Renal cortex interstitium (tissue), 11 donors: ENCODE measurements at regions not wholly inside any gene's neighbourhood (a gene's known extent, or its start where the extent isn't known, plus 50 kb on each side); places are given as distances from the start of the nearest gene placed in this dataset.

ENCODE experiments used
- DNase-seq, 11 donors: peaks; one replicate each; pipeline ENCODE4 v3.0.0-alpha.2; 2013; ENCODE audit warnings: low read depth in 9 of 11, low spot score in 4 of 11; ENCODE audit errors: extremely low read depth in 1 of 11

DNA sequence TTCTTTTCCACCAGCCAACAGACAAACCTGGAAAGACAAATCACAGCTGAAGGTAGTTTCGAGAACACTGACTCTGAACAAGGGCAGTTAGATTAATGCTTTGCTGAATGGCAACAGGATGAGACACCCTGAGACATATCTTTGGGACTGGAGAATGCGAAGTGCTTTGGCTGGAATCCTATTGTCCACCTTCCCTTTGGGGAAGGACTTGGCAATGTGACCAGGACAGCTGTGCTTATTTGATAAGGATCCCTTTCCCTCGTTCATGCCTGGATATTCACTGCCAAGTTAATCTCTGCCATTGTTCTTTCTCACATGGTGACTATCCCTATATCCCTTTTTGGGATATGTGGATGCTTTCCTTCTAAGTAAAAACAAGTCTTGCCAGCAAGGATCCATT, 537.1 kb upstream of the SEL1L start:
- no peak for DNase-seq

DNA sequence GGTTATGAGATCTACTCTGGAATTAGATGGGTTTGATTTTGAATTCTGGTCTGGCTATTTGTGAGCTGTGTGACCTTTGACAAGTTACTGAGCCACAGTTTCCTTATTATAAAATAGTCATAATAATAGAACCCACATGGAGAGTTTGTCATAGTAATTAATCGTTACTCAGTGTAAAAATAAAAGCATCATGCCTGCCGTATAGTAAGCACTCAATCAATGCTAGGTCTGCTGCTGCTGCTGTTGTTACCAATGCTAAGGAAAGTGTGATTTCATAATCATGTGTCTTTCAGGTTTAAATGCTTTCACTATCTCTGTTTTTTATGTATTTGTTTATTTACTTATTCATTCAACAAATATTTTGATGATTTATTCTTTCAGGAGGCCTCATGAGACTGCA, 539.9 kb upstream of the SEL1L start:
- DNase-seq, result no peak

DNA sequence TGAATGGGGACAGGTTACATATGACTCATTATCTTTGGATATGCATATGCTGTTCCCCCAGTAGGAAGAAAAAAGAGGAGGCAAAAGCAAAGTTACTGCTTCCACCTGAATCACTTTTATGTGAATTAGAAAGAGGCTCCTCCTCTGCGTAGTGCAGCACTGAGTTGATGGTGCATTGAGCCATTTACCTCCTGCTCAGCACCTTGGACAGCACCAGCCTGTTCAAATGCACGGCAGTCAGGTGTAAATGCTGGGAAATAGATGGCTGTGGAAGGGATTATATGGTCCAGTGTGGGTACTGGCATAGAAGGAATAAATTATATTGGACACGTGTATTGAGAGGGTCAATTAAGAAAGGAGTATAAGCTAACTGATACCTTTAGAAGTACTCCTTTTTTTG, 541.9 kb upstream of the SEL1L start:
- peak; percentile 25 to 76 (median 65) for DNase-seq

DNA sequence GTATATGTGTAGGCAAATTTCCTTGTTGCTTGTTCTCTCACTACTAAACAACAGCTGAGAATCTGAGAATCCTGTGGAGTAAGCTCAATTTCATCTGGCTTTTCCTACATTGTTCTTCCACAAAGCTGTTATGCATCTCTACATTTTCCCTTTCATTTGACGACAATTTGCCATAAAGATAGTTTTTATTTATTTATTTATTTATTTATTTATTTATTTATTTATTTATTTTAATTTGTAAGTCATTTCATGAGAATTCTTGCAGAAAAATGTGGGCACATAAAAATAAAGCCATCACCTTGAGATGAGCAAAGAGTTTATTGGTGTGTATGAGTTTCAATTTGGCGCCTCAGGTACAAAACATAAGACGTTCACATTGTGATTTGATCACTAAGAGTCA, 545.9 kb upstream of the SEL1L start:
- DNase-seq, result no peak

DNA sequence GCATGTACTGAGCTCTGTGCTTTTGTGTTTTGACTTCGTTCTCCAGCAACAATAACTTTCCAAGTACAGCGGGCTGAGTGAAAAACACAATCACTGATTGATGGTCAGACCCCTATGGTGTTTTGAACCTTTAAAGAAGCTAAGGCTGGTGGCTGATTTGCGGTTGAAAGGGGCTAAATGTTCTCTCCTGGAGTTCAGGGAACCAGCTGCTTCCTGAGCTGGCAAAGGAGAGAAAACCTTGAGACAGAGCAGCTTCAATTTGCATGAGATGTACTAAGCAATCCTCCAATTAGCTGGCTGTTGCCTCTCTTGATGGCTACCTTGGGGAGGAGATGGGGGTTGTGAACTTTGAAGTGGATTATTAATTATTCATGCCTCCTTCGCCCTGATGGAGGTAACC, 546.7 kb upstream of the SEL1L start:
- DNase-seq, result no peak

DNA sequence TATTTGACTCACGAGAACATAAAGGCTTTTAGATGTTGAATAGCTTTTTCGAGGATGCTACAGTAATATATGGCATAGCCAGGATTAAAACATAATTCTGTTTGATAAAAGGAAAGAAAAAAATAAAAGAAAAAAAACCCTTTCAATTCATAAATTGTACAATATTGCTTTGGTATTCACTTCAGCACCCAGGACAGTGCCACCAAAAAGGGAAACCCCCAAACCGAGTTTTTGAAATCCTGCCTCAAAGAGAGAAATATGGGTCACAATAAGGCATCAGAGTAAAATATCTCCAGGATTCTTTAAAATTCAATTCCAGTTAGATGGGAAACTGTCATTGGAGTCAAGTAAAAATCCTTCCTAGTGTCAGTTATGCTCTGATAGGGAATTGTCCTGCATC, 551.2 kb upstream of the SEL1L start:
- no peak for DNase-seq

DNA sequence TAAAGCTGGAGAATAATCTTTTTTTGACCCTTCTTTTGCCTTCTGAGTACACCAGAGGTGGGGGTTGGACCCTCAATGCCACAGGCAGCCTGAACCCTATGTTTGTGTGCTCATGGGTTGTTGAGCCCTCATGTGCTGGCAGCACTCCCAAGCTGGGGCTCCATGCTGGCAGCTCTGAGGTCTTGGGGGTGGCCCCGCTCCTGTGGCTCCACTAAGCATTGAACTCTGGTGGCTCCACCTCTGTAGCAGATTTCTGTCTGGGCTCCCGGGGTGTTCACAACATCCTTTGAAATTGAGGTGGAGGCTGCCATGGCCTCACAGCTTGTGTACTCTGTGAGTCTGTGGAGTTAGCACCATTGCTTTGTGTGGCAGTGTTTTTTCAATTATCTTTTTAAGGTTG, 557.4 kb upstream of the SEL1L start:
- no peak for DNase-seq

DNA sequence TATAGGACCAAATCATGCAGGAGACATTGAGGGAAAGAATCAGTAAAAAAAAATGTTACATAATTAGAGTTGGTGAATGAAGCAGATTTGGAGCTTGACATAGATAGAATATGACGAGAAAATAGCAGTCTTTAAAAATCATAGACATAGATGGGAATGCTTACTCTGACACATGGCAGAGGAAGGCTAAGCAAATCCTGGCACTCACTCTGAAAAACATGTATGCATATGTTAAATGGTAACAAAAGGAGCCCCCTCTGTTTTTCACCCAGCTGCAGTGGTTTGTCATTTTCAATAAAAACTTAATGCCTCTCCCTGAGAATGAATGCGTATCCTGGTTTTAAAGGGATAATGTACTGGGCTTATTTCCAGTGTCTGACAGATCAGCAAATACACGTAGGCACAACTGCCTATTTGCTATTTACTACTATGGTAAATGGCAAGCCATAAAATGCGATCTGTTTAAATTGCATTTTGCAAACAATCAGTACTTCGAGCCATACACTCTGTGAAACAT, 561.2 kb upstream of the SEL1L start:
- no peak for DNase-seq

DNA sequence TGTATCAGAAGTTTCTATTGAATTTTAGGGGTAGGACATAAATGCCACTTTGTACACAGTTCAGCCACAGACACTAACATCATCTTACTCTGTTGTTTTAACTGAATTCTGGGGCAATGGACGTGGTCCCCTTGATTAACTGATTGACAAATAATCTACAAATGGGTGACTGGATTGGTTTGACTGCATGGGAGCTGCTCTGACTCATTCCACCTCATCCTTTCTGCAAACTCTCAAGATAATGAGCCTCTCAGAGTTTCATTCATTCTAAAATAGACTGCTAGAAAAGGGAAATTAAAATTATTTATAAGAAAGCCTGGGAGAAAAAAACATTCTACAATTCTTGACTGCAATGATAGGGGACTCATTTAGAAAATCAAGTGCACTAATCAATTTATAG, 570.4 kb upstream of the SEL1L start:
- no peak for DNase-seq

DNA sequence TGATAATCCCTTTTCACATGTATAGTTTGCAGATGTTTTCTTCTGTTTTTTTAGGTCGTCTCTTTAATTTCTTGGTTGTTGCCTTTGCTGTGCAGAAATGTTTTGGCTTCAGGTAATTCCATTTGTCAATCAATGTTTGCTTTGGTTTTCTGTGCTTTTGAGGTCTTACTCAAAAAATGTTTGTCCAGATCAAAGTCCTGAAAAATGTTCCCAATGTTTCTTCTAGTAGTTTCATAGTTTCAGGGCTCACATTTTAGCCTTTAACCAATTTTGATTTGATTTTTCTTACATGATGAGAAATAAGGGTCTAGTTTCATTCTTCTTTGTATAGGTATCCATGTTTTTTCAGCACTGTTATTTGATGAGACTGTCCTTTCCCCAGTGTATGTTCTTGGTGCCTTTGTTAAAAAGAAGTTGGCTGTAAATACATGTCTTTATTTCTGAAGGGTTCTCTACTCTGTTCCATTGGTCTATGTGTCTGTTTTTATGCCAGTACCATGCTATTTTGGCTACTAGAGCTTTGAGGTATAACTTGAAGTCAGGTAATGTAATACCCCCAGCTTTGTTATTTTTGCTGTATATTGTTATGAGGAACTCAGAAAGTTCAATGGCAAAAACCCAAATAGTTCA, 578.7 kb upstream of the SEL1L start:
- no peak for DNase-seq

DNA sequence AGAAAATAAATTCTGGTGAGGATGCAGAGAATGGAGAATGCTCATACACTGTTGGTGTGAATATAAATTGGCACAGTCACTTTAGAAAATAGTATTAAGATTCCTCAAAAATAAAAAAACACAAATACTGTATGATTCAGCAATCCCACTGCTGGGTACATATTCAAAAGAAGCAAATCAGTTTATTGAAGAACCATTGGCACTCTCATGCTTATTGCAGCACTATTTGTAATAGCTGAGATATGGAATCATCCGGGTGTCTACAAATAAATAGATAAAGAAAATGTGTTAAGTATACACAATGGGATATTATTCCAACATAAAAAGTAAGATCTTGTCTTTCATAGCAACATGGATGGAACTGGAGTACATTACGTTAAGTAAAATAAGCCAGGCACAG, 579.4 kb upstream of the SEL1L start:
- no peak for DNase-seq

DNA sequence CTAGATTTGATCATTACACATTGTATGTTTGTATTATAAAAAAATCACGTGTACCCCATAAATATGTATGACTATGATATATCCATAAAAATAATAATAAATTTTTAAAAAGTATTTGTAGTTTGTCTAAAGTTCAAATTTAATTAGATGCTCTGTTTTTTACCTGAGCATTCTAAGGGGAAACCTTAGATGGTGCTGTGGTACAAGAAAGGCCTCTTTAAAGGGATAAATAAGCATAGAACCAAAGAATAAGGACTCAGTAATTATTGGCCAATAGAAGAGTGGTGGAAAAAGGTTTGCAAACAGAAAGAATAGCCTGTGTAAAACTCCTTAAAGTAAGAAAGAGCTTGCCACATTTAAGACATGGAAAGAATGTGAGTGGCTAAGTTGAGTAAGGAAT, 580.1 kb upstream of the SEL1L start:
- no peak for DNase-seq

DNA sequence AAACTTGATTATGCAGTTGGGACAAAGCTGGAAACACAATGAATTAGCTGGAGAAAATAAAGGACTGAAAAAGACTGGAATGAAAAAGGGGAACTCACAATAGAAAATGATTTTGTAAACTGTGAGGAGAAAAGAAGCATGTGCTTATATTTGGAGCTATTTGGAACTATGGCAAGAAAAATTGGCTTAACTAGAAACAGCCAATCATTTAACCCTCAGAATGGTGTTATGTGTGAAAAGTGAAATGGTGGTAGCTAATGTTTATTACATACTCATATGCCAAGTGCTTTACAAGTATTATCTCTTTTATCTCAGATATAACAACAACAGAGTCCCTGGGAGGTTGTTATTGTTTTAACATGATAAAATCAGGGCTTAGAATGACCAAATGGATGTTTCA, 583.1 kb upstream of the SEL1L start:
- no peak for DNase-seq

DNA sequence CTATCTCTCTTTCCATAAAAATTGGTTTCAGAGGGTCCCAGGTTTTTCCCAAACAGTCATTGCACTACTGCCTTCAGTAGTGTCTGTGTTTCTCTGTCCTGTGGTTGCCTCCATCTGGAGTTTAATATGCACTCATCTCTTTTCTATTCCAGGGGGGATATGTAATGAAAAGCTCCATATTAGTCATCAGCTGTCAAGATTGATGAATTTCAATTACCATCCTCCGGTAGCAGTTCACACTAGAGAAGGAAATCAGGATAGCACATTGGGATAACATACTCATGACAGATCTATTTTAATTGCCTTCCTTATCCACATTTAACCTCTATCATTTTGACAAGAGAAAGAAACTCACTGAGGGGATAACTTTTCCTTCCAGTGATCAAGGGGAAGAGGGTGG, 589.0 kb upstream of the SEL1L start:
- DNase-seq, result no peak

DNA sequence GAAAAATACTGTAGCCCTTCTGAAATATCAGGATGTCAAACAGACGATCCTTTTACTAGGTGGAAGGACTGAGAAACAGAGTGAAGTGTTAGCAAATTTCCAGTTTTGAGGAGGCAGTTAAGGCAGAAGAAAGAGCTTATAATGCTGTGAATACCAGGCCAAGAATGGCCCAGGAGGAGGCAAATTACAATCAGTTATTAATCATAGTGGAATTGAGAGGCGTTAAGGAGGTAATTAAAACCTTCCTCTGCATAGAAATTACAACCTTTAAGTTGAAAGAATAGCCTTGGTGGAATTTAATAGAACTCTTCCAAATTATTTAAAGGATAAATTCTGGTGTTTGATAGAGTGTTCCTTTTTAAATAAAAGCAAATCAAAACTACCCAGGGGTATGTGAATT, 590.9 kb upstream of the SEL1L start:
- DNase-seq, result no peak

DNA sequence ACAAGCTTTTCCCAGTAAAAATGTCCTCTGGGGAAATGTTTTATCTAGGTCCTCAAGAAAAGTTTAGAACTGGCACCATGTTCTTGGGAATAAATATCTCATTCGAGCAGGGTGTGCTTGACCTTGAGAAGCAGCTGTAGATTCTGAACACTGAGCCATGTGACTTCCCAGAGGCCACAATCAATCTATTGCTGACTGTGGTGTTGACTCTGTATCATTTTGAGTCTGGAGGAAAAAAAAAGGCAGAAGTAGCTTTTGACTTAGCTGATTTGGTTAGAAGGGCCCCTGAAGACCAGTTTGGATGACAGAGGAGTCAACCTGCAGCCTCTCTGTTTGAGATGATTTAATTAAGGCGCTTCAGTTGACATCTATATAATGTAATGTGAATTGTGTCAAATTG, 592.4 kb upstream of the SEL1L start:
- no peak for DNase-seq

DNA sequence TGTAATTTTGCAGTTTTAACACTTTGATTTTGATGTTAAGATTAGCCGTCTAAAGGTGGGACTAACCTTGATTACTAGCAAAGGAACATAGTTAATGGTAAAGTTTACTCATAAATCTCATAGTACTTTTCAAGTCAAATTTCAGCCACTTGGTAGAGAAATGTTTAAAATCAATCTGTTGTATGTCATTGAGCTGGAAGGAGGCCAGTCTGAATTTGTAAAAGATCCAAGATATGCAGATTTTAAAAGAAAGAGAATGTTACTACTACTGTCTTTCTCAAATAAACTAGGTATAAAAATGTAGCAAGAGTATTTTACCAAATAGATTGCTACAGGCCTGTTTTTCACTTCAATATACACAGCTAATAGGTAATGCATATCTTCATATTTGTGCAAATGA, 600.8 kb upstream of the SEL1L start:
- DNase-seq, result peak in 1 of 11 donors; percentile 1

DNA sequence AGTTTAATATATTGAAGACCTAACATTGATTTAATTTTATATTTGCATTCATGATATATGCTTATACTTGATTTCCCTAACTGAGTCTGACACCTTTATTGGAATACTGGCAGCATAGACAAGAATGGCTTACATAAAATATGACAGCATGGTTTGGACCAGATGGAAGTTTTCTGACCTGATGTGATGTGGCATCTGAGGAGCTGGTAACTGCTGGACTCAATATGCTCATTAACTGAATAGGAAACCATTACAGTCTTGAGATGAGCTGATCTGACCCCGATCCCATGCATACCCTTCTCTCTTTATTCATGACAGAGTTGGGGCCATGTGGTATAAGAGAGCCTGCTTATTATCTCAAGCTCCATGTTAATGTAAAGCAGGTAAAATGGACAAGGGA, 604.8 kb upstream of the SEL1L start:
- no peak for DNase-seq

DNA sequence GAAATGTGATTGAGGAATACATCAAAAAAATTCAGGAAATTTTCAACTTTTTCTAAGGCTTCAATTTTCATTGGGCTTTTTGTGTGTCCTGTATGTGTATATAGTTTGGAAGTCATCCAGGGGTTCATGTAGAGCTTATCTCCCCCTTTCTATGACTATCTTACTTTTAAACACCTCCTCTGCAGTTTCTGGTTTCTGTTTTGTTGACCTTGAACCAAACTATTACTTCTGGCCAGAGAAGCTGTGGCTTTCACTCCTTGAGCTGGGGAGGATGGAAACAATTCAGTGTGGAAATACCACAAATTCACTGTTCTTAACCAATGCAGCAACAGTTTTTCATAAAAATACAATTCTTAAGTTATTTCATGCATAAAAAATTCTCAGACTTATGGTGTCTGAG, 613.2 kb upstream of the SEL1L start:
- DNase-seq, result no peak

DNA sequence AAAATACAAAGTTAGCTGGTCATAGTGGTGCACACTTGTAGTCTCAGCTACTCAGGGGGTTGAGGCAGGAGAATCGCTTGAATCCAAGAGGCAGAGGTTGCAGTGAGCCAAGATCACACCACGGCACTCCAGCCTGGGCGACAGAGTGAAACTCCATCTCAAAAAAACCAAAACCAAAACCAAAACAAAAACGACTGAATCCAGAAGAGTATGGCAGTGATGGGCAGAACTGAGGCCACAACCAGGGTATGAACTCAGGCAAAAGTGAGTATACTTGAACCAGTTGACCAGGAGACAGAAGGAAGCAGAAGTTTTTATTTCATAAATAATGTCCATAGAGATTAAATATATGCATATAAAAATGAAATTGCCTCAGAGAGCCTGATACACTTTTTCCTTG, 620.0 kb upstream of the SEL1L start:
- no peak for DNase-seq

DNA sequence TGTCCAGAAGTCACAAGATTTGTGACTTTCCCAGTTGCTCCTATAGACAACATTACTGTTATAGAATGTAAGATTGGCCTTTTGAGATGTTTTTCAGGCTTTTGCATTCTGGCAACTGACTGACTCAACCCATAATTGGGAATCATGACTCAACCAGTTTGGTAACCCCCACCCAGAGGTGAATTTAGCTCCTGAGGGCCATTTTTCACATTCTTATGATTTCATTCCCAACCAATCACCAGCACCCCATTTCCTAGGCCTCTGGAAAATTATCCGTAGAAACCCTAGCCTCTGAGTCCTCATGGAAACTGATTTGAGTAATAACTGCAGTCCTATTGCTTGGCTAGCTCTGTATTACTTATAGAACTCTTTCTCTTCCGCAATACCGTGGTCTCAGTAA, 626.0 kb upstream of the SEL1L start:
- no peak for DNase-seq

DNA sequence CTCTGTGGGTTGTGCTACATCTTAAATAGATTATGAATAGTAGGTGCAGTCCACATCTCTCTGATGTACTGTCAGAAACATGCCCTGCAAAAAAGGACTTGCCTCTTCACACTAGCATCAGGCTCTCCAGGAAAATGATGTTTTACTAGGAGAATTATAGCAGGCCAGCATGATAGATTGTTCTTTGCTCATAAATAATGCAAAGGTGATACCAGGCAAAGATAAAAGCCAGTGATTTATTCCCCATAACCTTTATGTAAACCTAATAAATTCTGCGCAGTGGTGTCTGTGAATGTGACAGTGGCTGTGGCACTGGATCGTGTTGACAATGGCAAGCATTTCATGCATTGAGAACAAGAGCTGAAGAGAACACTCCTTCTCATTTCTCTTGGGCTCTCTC, 646.5 kb upstream of the SEL1L start:
- DNase-seq, result no peak
